SK-N-MC (cell line): ENCODE measurements at regions not wholly inside any gene's neighbourhood (a gene's known extent, or its start where the extent isn't known, plus 50 kb on each side); places are given as distances from the start of the nearest gene placed in this dataset.

ENCODE experiments used
- DNase-seq: peaks from one replicate; pipeline ENCODE4 v3.0.0-alpha.2; 2011; ENCODE audit warnings: low read depth, low spot score
- H3K27ac ChIP-seq: fragments of 200-600 bp; sonication (generic); 2 replicates; pipeline ENCODE4 v1.5.1; 2016; ENCODE audit warnings: mixed run types
- H3K36me3 ChIP-seq: fragments of 200-600 bp; sonication (generic); 2 replicates; pipeline ENCODE4 v1.6.1; 2017; ENCODE audit warnings: antibody characterized with exemption, low read length, mixed read lengths; ENCODE audit not compliant: insufficient read depth
- H3K4me3 ChIP-seq: fragments of 200-600 bp; sonication (generic); 2 replicates; pipeline ENCODE4 v1.5.1; 2016
- H3K9ac ChIP-seq: fragments of 200-600 bp; sonication (generic); 2 replicates; pipeline ENCODE4 v1.8.0; 2017; ENCODE audit warnings: mixed run types, mixed read lengths; ENCODE audit not compliant: insufficient read length
- H3K9me3 ChIP-seq: fragments of 200-600 bp; sonication (generic); 2 replicates; pipeline ENCODE4 v1.6.1; 2017; ENCODE audit warnings: low read depth, mild to moderate bottlenecking, antibody characterized with exemption, low read length, moderate library complexity, mixed read lengths
- EZH2 ChIP-seq: fragments of 200-600 bp; sonication (generic); IDR thresholded peaks from one replicate; pipeline ENCODE4 v1.6.1; 2017; ENCODE audit warnings: antibody characterized with exemption
- FOXP2 ChIP-seq: optimal IDR thresholded peaks from 2 replicates; pipeline ENCODE3; 2011; ENCODE audit warnings: mild to moderate bottlenecking, moderate library complexity; ENCODE audit not compliant: insufficient read depth; ENCODE audit errors: extremely low read length, control extremely low read depth
- POLR2AphosphoS5 ChIP-seq: IDR thresholded peaks from 2 replicates; pipeline ENCODE4 v1.6.1; 2012; ENCODE audit warnings: mild to moderate bottlenecking, low read depth, low read length, borderline replicate concordance

- TF ChIP-seq FOXP2 (no peak), EZH2 (no peak), POLR2AphosphoS5 (no peak)
- Histone ChIP-seq H3K9me3 (no peaks in the 10 kb centered on the region), H3K9ac (no peak overlapping the region), H3K4me3 (no peak overlapping the region), H3K27ac (no peak overlapping the region), H3K36me3 (no peaks in the 10 kb centered on the region)
- no peak for DNase-seq
Observed at GRCh38 chr4:184275766-184276165, 58.1 kb upstream of the ENPP6 start.

- H3K36me3 ChIP-seq: no peaks in the 10 kb centered on the region
- no peaks in the 10 kb centered on the region for H3K9me3 ChIP-seq
- H3K9ac ChIP-seq: peak overlapping the region; percentile 32
- DNase-seq: no peak
- H3K4me3 ChIP-seq: no peak overlapping the region
- TF ChIP-seq FOXP2 (no peak), EZH2 (no peak), POLR2AphosphoS5 (no peak)
- H3K27ac ChIP-seq: no peak overlapping the region
Observed at GRCh38 chr4:184274286-184274951, 56.7 kb upstream of the ENPP6 start.

- TF ChIP-seq POLR2AphosphoS5: no peak
- no peak for TF ChIP-seq FOXP2
- no peak for TF ChIP-seq EZH2
- H3K9ac ChIP-seq: peak overlapping the region; percentile 32
- H3K4me3 ChIP-seq: no peak overlapping the region
- H3K27ac ChIP-seq: no peak overlapping the region
- H3K9me3 ChIP-seq: no peaks in the 10 kb centered on the region
- DNase-seq: no peak
- no peaks in the 10 kb centered on the region for H3K36me3 ChIP-seq
Observed at GRCh38 chr4:184273166-184274147, 55.8 kb upstream of the ENPP6 start.

- no peak for DNase-seq
- no peaks in the 10 kb centered on the region for H3K36me3 ChIP-seq
Observed at GRCh38 chr4:184270808-184271413, 53.2 kb upstream of the ENPP6 start.

GRCh38 chr4:184269879-184270430, 52.3 kb upstream of the ENPP6 start:
- no peak overlapping the region for H3K4me3 ChIP-seq
- no peaks in the 10 kb centered on the region for H3K36me3 ChIP-seq
- DNase-seq: no peak
- no peak for TF ChIP-seq FOXP2
- no peak for TF ChIP-seq EZH2
- no peak for TF ChIP-seq POLR2AphosphoS5
- H3K9me3 ChIP-seq: no peaks in the 10 kb centered on the region
- H3K9ac ChIP-seq: no peak overlapping the region
- H3K27ac ChIP-seq: no peak overlapping the region

More at GRCh38 chr4:184270808-184271413, 53.2 kb upstream of the ENPP6 start:
- TF ChIP-seq FOXP2 (no peak), EZH2 (no peak), POLR2AphosphoS5 (no peak)
- no peak overlapping the region for H3K9ac ChIP-seq
- H3K9me3 ChIP-seq: no peaks in the 10 kb centered on the region
- no peak overlapping the region for H3K4me3 ChIP-seq
- no peak overlapping the region for H3K27ac ChIP-seq

- H3K36me3 ChIP-seq: no peaks in the 10 kb centered on the region
- no peaks in the 10 kb centered on the region for H3K9me3 ChIP-seq
- H3K27ac ChIP-seq: peak overlapping the region; percentile 2; the same call in 1 of the 2 replicates
- peak overlapping the region; percentile 24 for H3K9ac ChIP-seq
- no peak for TF ChIP-seq POLR2AphosphoS5
- no peak for TF ChIP-seq FOXP2
- no peak for TF ChIP-seq EZH2
- peak overlapping the region; percentile 71 for H3K4me3 ChIP-seq
- peak; percentile 34 for DNase-seq
Observed at GRCh38 chr4:184268584-184269160, 51.0 kb upstream of the ENPP6 start.

- peak overlapping the region; percentile 24 for H3K9ac ChIP-seq
Observed at GRCh38 chr4:184267673-184268583, 50.3 kb upstream of the ENPP6 start.

More at GRCh38 chr4:184267673-184268583, 50.3 kb upstream of the ENPP6 start:
- no peaks in the 10 kb centered on the region for H3K9me3 ChIP-seq
- peak overlapping the region; percentile 2; the same call in 1 of the 2 replicates for H3K27ac ChIP-seq
- peak; percentile 30 for DNase-seq
- H3K4me3 ChIP-seq: peak overlapping the region; percentile 71
- no peak for TF ChIP-seq POLR2AphosphoS5
- TF ChIP-seq FOXP2: no peak
- TF ChIP-seq EZH2: no peak
- no peaks in the 10 kb centered on the region for H3K36me3 ChIP-seq
